IMR-90 (cell line): ENCODE measurements at regions not wholly inside any gene's neighbourhood (a gene's known extent, or its start where the extent isn't known, plus 50 kb on each side); places are given as distances from the start of the nearest gene placed in this dataset.

ENCODE experiments used
- ATAC-seq: fragments of 200-7000 bp; cut with Tn5 transposase; 2 replicates; pipeline ENCODE4 v1.9.1; 2020; ENCODE audit warnings: low read depth, mild to moderate bottlenecking, moderate library complexity
- BruUV-seq: library from RNA; stranded (reverse); fragments of 400-500 nt; replicated peaks from 2 replicates; lab custom pipeline; 2021; lab: Mats Ljungman, UMichigan
- CTCF ChIA-PET: fragments of 300-600 bp; formaldehyde crosslinking; extraction: SDS; loops from one replicate; lab custom pipeline; 2021; ENCODE audit warnings: antibody characterized with exemption; lab: Yijun Ruan, JAX
- POLR2A ChIA-PET: fragments of 300-600 bp; sonication (Branson Sonifier 250); formaldehyde crosslinking; loops from one replicate; lab custom pipeline; 2022; ENCODE audit warnings: antibody characterized with exemption; ENCODE audit not compliant: unreplicated experiment; lab: Charles Lee
- DNase-seq: peaks from one replicate; pipeline ENCODE4 v3.0.0; 2013
- H2AFZ ChIP-seq: replicated peaks from 2 replicates; pipeline ENCODE3; 2013; ENCODE audit warnings: low read length, mild to moderate bottlenecking; ENCODE audit not compliant: poor library complexity
- H2AK5ac ChIP-seq: 2 replicates; pipeline ENCODE4 v1.6.1; 2013; ENCODE audit warnings: low read depth, low read length, inconsistent platforms
- H2AK9ac ChIP-seq: replicated peaks from 2 replicates; pipeline ENCODE3; 2013; ENCODE audit warnings: mild to moderate bottlenecking, low read depth, low read length, moderate library complexity; ENCODE audit not compliant: poor library complexity
- H2BK120ac ChIP-seq: 2 replicates; pipeline ENCODE4 v1.6.1; 2013; ENCODE audit warnings: low read depth, low read length, inconsistent platforms
- H2BK15ac ChIP-seq: 3 replicates; pipeline ENCODE4 v1.6.1; 2013; ENCODE audit warnings: low read depth, low read length, inconsistent platforms
- H2BK20ac ChIP-seq: 2 replicates; pipeline ENCODE4 v1.6.1; 2013; ENCODE audit warnings: low read depth, mild to moderate bottlenecking, inconsistent platforms, low read length, moderate library complexity
- H2BK5ac ChIP-seq: 2 replicates; pipeline ENCODE4 v1.6.1; 2013; ENCODE audit warnings: mild to moderate bottlenecking, low read depth, low read length, inconsistent platforms; ENCODE audit not compliant: poor library complexity, severe bottlenecking
- H3K14ac ChIP-seq: replicated peaks from 2 replicates; pipeline ENCODE4 v1.6.1; 2013; ENCODE audit warnings: low read depth, low read length, inconsistent platforms
- H3K18ac ChIP-seq: 2 replicates; pipeline ENCODE4 v1.6.1; 2013; ENCODE audit warnings: low read depth, low read length, control low read depth
- H3K23ac ChIP-seq: 2 replicates; pipeline ENCODE4 v1.6.1; 2013; ENCODE audit warnings: low read depth, low read length, inconsistent platforms
- H3K27ac ChIP-seq: 2 replicates; pipeline ENCODE4 v1.5.1; 2013; ENCODE audit warnings: mild to moderate bottlenecking, control low read depth, low read length; ENCODE audit not compliant: insufficient read depth
- H3K27me3 ChIP-seq: 2 replicates; pipeline ENCODE4 v1.6.1; 2013; ENCODE audit warnings: low read length; ENCODE audit not compliant: control insufficient read depth, insufficient read depth
- H3K36me3 ChIP-seq: 2 replicates; pipeline ENCODE4 v1.6.1; 2013; ENCODE audit warnings: low read length, mixed read lengths; ENCODE audit not compliant: control insufficient read depth, insufficient read depth
- H3K4ac ChIP-seq: 2 replicates; pipeline ENCODE4 v1.6.1; 2013; ENCODE audit warnings: low read depth, low read length, inconsistent platforms
- H3K4me1 ChIP-seq: 2 replicates; pipeline ENCODE4 v1.6.1; 2013; ENCODE audit warnings: low read length, mixed read lengths; ENCODE audit not compliant: control insufficient read depth, insufficient read depth
- H3K4me2 ChIP-seq: 2 replicates; pipeline ENCODE4 v1.6.1; 2013; ENCODE audit warnings: low read depth, mild to moderate bottlenecking, control low read depth, low read length, moderate library complexity
- H3K4me3 ChIP-seq: 2 replicates; pipeline ENCODE4 v1.5.1; 2013; ENCODE audit warnings: low read depth, mild to moderate bottlenecking, control low read depth, low read length, moderate library complexity; ENCODE audit not compliant: insufficient read depth
- H3K56ac ChIP-seq: 2 replicates; pipeline ENCODE4 v1.6.1; 2013; ENCODE audit warnings: low read length, inconsistent platforms; ENCODE audit not compliant: insufficient read depth; ENCODE audit errors: extremely low read depth
- H3K79me1 ChIP-seq, 2 experiments: 2 replicates each; pipeline ENCODE4 v1.6.1; 2013; ENCODE audit warnings: low read length in 2 of 2, inconsistent platforms in 1 of 2, low read depth in 1 of 2
- H3K9ac ChIP-seq: 2 replicates; pipeline ENCODE4 v1.6.1; 2013; ENCODE audit warnings: low read depth, low read length, control low read depth
- H3K9me1 ChIP-seq: 2 replicates; pipeline ENCODE4 v1.6.1; 2013; ENCODE audit warnings: low read length, inconsistent platforms; ENCODE audit not compliant: insufficient read depth
- H3K9me3 ChIP-seq: 2 replicates; pipeline ENCODE4 v1.6.1; 2013; ENCODE audit warnings: low read length; ENCODE audit not compliant: control insufficient read depth, insufficient read depth
- H4K20me1 ChIP-seq: 2 replicates; pipeline ENCODE4 v1.6.1; 2013; ENCODE audit warnings: low read length, inconsistent platforms; ENCODE audit not compliant: insufficient read depth
- H4K5ac ChIP-seq: 2 replicates; pipeline ENCODE4 v1.6.1; 2013; ENCODE audit warnings: mild to moderate bottlenecking, low read depth, low read length, control low read depth
- H4K8ac ChIP-seq, 2 experiments: 2 replicates each; pipeline ENCODE4 v1.6.1; 2013; ENCODE audit warnings: low read depth in 2 of 2, low read length in 2 of 2, control low read depth in 1 of 2, inconsistent platforms in 1 of 2
- H4K91ac ChIP-seq: 2 replicates; pipeline ENCODE4 v1.6.1; 2013; ENCODE audit warnings: low read depth, low read length, inconsistent platforms; ENCODE audit not compliant: insufficient read depth
- BHLHE40 ChIP-seq: fragments of 150-350 bp; IDR thresholded peaks from 2 replicates; pipeline ENCODE4 v1.6.1; 2016; ENCODE audit warnings: mild to moderate bottlenecking, low read depth, low read length
- CEBPB ChIP-seq: IDR thresholded peaks from 2 replicates; pipeline ENCODE4 v1.6.1; 2012; ENCODE audit warnings: low read depth, low read length, improper control_type of control experiment
- CHD1 ChIP-seq: IDR thresholded peaks from 2 replicates; pipeline ENCODE4 v1.6.1; 2012; ENCODE audit warnings: low read depth, low read length, improper control_type of control experiment
- FOS ChIP-seq: fragments of 150-350 bp; IDR thresholded peaks from 2 replicates; pipeline ENCODE4 v1.6.1; 2016; ENCODE audit warnings: low read depth, low read length
- MAFK ChIP-seq: IDR thresholded peaks from 2 replicates; pipeline ENCODE4 v1.6.1; 2012; ENCODE audit warnings: low read depth, low read length, improper control_type of control experiment
- MAZ ChIP-seq: IDR thresholded peaks from 2 replicates; pipeline ENCODE4 v1.6.1; 2012; ENCODE audit warnings: low read depth, mild to moderate bottlenecking, low read length, improper control_type of control experiment, moderate library complexity, borderline replicate concordance
- MXI1 ChIP-seq: IDR thresholded peaks from 2 replicates; pipeline ENCODE4 v1.6.1; 2012; ENCODE audit warnings: low read depth, mild to moderate bottlenecking, low read length, moderate library complexity, borderline replicate concordance
- NFE2L2 ChIP-seq: fragments of 150-350 bp; IDR thresholded peaks from 2 replicates; pipeline ENCODE4 v1.6.1; 2016; ENCODE audit warnings: low read depth, mild to moderate bottlenecking, low read length
- POLR2A ChIP-seq: IDR thresholded peaks from 2 replicates; pipeline ENCODE4 v1.6.1; 2012; ENCODE audit warnings: mild to moderate bottlenecking, low read depth, low read length
- RAD21 ChIP-seq: IDR thresholded peaks from 2 replicates; pipeline ENCODE4 v1.6.1; 2012; ENCODE audit warnings: low read length, improper control_type of control experiment
- RCOR1 ChIP-seq: IDR thresholded peaks from 2 replicates; pipeline ENCODE4 v1.6.1; 2012; ENCODE audit warnings: mild to moderate bottlenecking, low read length, improper control_type of control experiment; ENCODE audit not compliant: insufficient replicate concordance
- RFX5 ChIP-seq: IDR thresholded peaks from 2 replicates; pipeline ENCODE4 v1.8.0; 2012; ENCODE audit warnings: low read depth, mild to moderate bottlenecking, low read length, moderate library complexity
- SMC3 ChIP-seq: fragments of 150-350 bp; IDR thresholded peaks from 2 replicates; pipeline ENCODE4 v1.6.1; 2016; ENCODE audit warnings: low read depth, mild to moderate bottlenecking, antibody characterized with exemption, low read length, moderate library complexity
- WGBS, 2 experiments: methylation state at CpG; one replicate each; pipeline versions ENCODE4 v1.1.5 to v1.1.7; 2013; ENCODE audit warnings: missing lambda C conversion rate in 2 of 2; ENCODE audit not compliant: insufficient read length in 1 of 2; ENCODE audit errors: extremely low coverage in 2 of 2; 5-methylcytosine and 5-hydroxymethylcytosine counted together
- dilution Hi-C: fragments of 300-500 bp; cut with HindIII; formaldehyde crosslinking; loops from one replicate; pipeline ENCODE4 v1.14.3; 2018; ENCODE audit warnings: low sequenced_read_pairs; ENCODE audit not compliant: unreplicated experiment
- in situ Hi-C: fragments of 300-500 bp; cut with MboI; formaldehyde crosslinking; loops from 3 replicates; pipeline ENCODE4 v1.14.3; 2019; ENCODE audit warnings: low sequenced_read_pairs, inconsistent platforms, mixed read lengths
- intact Hi-C: fragments of 100-400 bp; cut with micrococcal nuclease; formaldehyde crosslinking; loops from 2 replicates; pipeline ENCODE4 v1.10.0; 2022
- TF ChIP-seq, protein P1 (sequence below): fragments of 150-350 bp; IDR thresholded peaks from 2 replicates; pipeline ENCODE4 v1.6.1; 2016; ENCODE audit warnings: low read depth, mild to moderate bottlenecking, low read length, moderate library complexity, borderline replicate concordance
- TF ChIP-seq, protein P2 (sequence below): fragments of 150-350 bp; IDR thresholded peaks from 2 replicates; pipeline ENCODE4 v1.6.1; 2017; ENCODE audit warnings: mild to moderate bottlenecking, antibody characterized with exemption, low read length, low read depth

DNA sequence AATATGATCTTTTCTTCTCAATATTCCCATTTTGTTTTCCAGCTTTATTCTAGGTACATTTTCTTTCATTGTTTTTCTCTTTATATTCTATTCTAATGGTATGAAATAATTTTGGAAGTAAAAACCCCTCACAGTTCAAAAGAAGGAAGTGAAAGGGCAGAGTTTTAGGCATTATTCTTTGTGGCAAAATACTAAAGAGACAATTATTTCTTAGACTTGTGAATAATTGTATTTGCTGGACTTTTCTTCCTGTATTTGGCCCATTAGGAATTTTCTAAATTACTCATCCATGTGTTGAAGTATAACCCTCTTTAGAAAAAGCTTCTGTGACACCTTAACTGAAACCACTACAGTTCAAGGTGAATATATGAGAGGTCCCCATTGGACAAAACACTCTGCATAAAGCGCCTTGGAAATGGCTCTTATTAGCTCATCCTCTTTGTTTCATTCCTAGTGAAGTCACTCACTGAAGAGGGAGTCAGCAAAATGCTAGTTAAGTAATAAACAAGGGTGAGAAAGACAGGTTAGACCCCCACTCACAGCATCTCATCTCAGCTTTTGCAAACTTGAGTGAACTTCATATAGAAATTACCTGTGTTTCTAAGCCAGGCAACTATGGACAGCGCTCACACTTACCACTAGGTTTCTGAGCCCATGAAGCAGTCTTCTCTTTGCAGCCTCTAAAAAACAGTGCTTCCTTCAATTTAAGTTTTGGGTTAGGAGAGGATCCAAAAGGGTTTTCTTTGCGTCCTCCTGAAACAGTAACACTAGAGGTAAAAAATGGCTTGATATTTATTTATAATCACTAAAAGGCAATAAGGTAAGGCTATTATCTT lies 327.5 kb downstream of the ARPP21 start:
- intact Hi-C loops (loop anchor here (1.0 to 5.0 kb wide), 4 partner anchors 574 to 900 kb away; no protein-coding TSS in a partner anchor), in situ Hi-C loops (loop anchor here (5.0 kb wide), 1 partner anchor 730 kb away; no protein-coding TSS in a partner anchor)
- TF ChIP-seq CHD1 = no peak
- TF ChIP-seq BHLHE40 = no peak
- no peak for TF ChIP-seq SMC3
- TF ChIP-seq, protein P1, sequence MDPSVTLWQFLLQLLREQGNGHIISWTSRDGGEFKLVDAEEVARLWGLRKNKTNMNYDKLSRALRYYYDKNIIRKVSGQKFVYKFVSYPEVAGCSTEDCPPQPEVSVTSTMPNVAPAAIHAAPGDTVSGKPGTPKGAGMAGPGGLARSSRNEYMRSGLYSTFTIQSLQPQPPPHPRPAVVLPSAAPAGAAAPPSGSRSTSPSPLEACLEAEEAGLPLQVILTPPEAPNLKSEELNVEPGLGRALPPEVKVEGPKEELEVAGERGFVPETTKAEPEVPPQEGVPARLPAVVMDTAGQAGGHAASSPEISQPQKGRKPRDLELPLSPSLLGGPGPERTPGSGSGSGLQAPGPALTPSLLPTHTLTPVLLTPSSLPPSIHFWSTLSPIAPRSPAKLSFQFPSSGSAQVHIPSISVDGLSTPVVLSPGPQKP = no peak
- no peak for TF ChIP-seq MAFK
- TF ChIP-seq CEBPB = no peak
- no peak for TF ChIP-seq RAD21
- no peak for TF ChIP-seq NFE2L2
- no peak for TF ChIP-seq MAZ
- no peak for TF ChIP-seq POLR2A
- no peak for TF ChIP-seq FOS
- no peak for TF ChIP-seq RFX5
- TF ChIP-seq RCOR1 = no peak
- TF ChIP-seq, protein P2, sequence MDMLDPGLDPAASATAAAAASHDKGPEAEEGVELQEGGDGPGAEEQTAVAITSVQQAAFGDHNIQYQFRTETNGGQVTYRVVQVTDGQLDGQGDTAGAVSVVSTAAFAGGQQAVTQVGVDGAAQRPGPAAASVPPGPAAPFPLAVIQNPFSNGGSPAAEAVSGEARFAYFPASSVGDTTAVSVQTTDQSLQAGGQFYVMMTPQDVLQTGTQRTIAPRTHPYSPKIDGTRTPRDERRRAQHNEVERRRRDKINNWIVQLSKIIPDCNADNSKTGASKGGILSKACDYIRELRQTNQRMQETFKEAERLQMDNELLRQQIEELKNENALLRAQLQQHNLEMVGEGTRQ = no peak
- no peak for TF ChIP-seq MXI1

More for the DNA sequence above, 327.5 kb downstream of the ARPP21 start:
- Histone ChIP-seq H3K79me1 (no peaks in the 10 kb centered on the region), H3K4me2 (no peak overlapping the region), H4K20me1 (no peaks in the 10 kb centered on the region), H3K4me3 (no peak overlapping the region), H3K18ac (no peak overlapping the region), H2BK15ac (no peak overlapping the region), H3K27me3 (no peaks in the 10 kb centered on the region), H2AK5ac (no peak overlapping the region), H4K91ac (no peak overlapping the region), H2BK5ac (no peak overlapping the region), H2AFZ (no peak overlapping the region), H3K14ac (no peak overlapping the region), H3K23ac (no peak overlapping the region), H3K4ac (no peak overlapping the region), H3K56ac (no peak overlapping the region), H4K5ac (no peak overlapping the region), H3K9me1 (no peaks in the 10 kb centered on the region), H2BK120ac (no peak overlapping the region), H2BK20ac (no peak overlapping the region), H4K8ac (no peak overlapping the region), H3K9ac (no peak overlapping the region), H3K27ac (no peak overlapping the region), H3K9me3 (no peaks in the 10 kb centered on the region), H3K36me3 (no peaks in the 10 kb centered on the region), H2AK9ac (no peak overlapping the region), H3K4me1 (no peaks in the 10 kb centered on the region)
- ChIA-PET CTCF (interaction anchor here (0.7 to 1.8 kb wide), 3 partner anchors 21 to 734 kb away, joined by 4 to 5 read pairs (median 4); no protein-coding TSS in a partner anchor), POLR2A (no interaction called here)
- dilution Hi-C loops = no loop called here
- BruUV-seq = no TSS peak
- WGBS, 2 experiments = no CpG with 5 or more reads among the region's 3 CpGs
- DNase-seq (no peak), ATAC-seq (no peak)
